Fibroblast of villous mesenchyme (primary cell): ENCODE measurements at regions not wholly inside any gene's neighbourhood (a gene's known extent, or its start where the extent isn't known, plus 50 kb on each side); places are given as distances from the start of the nearest gene placed in this dataset.
"Not testable (repeated sequence)": the region's sequence is repeated elsewhere in the genome, so short reads cannot be mapped to it uniquely, and the experiment has no call there.

Experiments used
- DNase-seq: peaks from one replicate; pipeline ENCODE4 v3.0.0-alpha.2; 2010; ENCODE audit warnings: low read depth
- H3K4me3 ChIP-seq: 2 replicates; pipeline ENCODE4 v1.5.1; 2011; ENCODE audit warnings: low read depth, mild to moderate bottlenecking, low read length
- TF ChIP-seq, protein P1 (sequence below): IDR thresholded peaks from 2 replicates; pipeline ENCODE4 v1.5.1; 2012; ENCODE audit warnings: low read depth, mild to moderate bottlenecking, low read length; ENCODE audit not compliant: insufficient read depth

DNA sequence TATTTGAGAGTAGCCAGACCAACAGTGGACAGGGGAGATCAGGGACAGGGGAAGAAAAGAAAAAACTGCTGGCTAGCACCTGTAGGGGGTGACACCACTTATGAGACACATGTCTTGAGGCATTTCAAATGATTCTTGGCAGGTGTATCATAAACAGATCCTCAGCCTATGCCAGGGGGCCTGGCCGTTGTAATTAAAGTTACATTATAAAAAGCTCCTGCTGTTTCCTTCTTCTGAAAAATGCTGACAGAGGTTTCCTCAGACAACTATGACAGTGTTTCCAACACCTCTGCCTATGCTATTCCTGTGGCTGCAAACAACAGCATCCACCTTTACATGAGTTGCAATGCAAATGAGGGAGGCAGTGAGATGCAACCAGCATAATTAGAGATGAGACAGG, 281.0 kb upstream of the PTER start:
- H3K4me3 ChIP-seq = no peak overlapping the region
- TF ChIP-seq, protein P1, sequence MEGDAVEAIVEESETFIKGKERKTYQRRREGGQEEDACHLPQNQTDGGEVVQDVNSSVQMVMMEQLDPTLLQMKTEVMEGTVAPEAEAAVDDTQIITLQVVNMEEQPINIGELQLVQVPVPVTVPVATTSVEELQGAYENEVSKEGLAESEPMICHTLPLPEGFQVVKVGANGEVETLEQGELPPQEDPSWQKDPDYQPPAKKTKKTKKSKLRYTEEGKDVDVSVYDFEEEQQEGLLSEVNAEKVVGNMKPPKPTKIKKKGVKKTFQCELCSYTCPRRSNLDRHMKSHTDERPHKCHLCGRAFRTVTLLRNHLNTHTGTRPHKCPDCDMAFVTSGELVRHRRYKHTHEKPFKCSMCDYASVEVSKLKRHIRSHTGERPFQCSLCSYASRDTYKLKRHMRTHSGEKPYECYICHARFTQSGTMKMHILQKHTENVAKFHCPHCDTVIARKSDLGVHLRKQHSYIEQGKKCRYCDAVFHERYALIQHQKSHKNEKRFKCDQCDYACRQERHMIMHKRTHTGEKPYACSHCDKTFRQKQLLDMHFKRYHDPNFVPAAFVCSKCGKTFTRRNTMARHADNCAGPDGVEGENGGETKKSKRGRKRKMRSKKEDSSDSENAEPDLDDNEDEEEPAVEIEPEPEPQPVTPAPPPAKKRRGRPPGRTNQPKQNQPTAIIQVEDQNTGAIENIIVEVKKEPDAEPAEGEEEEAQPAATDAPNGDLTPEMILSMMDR = no peak
- DNase-seq = no peak

DNA sequence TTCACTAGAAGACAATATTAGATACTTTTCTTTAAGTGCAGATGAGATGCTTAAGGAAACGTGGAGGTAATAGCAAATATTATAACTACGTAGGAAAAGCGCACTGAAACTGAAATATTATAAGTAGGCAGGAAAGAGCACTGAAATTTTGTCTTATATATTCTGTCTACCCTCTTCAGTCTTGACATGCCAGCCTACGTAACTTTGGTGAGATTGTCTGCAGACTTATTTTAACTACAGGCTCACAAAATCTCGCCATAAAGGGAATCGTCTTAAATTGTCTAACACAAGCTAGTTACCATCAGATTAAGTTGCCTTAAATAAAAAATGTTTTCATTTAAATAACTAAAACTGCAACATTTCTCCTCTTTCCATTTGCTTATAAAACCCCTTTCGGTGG, 280.1 kb upstream of the PTER start:
- TF ChIP-seq, protein P1 = no peak
- DNase-seq = no peak
- no peak overlapping the region for H3K4me3 ChIP-seq

DNA sequence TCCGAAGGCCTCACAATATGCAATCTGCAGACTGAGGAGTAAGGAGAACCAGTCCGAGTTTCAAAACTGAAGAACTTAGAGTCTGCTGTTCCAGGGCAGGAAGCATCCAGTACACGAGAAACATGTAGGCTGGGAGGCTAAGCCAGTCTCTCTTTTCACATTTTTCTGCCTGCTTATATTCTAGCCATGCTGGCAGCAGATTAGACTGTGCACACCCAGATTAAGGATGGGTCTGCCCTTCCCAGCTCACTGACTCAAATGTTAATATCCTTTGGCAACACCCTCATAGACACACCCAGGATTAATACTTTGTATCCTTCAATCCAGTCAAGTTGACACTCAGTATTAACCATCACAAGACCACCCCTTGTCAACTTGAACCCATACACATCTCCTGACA, 271.7 kb upstream of the PTER start:
- H3K4me3 ChIP-seq, DNase-seq: not testable (repeated sequence)

DNA sequence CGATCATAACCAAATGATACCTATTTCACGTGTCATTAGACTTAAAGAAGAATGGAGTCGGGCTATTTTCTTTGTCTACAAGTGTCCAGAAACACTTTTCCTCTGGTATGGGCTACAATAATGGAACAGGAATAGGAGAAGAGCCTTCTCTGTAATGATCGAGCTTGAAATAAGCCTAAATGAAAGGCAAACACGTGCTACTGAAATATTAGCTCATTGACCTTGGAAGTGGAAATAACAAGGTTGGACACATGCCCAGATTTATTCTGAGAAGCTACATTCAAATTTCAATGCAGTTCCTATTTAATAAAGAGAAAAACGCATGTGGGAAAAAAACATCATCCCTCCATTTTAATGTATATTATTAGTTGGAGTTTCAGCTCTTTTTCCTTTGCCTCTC, 254.7 kb upstream of the PTER start:
- TF ChIP-seq, protein P1 = no peak
- DNase-seq = no peak
- H3K4me3 ChIP-seq = no peak overlapping the region

DNA sequence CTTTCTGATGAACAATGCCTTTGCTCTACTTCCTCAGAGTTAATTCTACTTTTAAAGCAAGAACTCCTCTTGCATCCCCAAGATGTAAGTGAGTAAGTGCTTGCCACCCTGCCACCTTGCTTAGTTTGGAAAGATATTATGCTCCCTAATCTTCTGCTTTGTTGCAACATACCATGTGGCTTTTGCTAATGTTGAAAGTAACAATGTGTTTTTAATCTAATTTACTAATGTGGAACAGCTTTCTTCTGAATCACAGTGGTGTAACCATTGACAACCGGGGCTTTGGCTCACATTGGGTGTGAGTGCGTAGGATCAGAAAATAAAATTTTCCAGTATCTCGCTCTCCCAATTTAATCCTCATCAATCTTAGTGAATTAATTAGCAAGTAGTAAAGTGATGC, 254.1 kb upstream of the PTER start:
- TF ChIP-seq, protein P1 = no peak
- no peak for DNase-seq
- H3K4me3 ChIP-seq = no peak overlapping the region

DNA sequence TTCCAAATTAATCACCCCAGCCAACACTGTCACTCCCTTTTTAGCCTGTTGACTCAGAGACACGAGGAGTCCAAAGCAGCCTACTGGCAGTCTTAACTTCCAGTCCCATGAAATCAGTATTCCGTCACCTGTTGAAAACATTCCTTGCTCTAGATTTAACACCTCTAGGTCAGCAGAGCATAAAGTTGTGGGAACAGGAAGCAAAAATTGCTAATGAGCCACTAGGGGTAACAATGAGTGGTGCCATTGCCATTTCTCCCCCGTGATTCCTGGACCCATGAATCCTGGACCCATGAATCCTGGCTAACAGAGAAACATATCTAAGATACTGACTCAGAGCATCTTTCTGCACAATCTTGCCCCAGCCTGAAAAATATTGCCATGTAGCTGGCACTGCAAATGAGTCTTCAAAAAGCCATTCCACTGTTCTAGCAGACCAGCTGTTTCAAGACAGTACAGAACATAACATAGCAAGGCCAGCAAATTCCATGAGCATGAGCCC, 252.7 kb upstream of the PTER start:
- no peak for DNase-seq

DNA sequence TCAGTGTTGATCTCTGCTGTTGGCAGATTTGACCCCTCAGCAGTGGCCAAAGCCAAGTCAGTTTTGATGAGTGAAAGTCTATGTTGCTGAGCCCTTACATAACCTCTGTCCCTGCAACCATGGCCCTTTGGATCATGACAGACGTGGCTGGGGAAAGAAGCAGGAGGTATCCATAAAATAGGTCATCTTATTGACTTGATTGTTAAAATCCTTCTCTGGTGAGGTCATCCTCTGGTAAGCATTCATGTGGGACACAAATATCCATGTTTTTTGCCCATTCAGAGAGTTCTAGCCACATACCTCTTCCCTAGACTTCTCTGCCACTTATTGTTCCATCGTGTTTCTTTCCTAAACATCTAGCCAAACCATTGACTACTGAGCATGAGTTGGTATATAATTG, 251.9 kb upstream of the PTER start:
- H3K4me3 ChIP-seq = no peak overlapping the region
- TF ChIP-seq, protein P1 = no peak
- no peak for DNase-seq

More for the DNA sequence above, 252.7 kb upstream of the PTER start:
- TF ChIP-seq, protein P1 = no peak
- no peak overlapping the region for H3K4me3 ChIP-seq
